ENCODE measurements at regions not wholly inside any gene's neighbourhood (a gene's known extent, or its start where the extent isn't known, plus 50 kb on each side); places are given as distances from the start of the nearest gene placed in this dataset.

DNA sequence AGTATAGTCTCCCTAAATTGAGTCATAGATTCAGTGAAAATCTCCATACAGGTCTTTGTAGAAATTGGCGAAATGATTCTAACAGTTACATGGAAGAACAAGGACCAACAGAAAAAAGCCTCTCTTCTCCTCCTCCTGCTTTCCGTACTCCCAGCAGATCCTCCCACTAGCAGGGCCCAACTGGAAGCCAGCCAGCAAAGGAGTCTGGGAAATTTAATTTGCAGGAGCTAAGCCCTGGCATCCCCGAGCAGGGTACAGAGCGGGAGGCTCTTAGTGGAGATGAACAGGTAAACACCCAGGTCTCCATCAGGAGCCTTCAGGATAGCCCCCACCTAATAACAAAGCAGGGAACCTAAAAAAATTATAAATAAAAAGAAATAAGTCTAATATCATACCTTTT, 1473.8 kb downstream of the TBC1D22A start:
- no peak for DNase-seq

DNA sequence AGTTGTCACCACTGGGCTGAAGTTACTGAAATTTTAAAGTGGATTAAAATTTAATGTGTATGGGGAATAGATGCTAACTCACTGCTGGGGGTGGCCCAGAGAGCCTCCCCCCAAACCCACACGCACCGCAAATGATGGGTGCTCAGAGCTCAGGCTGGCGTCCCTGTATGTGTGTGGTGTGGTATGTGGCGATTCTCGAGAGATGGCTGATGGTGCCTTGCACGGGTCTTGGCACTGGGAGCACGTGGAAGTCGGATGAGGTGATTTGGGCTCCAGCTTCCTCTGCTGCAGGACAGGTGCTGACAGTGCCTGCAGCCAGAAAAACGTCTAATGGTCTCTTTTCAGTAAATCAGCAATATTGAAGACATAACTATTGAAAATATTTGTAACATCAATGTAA, 1473.3 kb downstream of the TBC1D22A start:
- DNase-seq = no peak

DNA sequence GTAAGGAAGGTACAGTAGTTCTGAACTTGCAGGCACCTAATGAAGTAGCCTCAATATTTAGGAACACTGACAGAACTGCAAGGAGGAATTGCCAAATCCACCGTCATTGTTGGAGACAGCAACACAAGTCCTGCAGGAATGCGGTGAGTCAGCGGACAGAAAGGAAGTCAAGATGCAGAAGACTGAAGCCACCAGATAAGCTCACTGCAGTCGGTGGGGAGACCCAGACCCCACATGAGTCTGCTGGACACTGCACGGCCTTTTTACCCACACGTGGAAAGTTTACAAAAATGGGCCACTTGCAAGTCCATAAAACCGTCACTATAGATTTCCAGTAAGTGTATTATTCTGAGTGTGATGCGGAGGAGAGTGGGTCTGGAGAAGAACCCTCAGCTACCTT, 1471.6 kb downstream of the TBC1D22A start:
- no peak for DNase-seq

DNA sequence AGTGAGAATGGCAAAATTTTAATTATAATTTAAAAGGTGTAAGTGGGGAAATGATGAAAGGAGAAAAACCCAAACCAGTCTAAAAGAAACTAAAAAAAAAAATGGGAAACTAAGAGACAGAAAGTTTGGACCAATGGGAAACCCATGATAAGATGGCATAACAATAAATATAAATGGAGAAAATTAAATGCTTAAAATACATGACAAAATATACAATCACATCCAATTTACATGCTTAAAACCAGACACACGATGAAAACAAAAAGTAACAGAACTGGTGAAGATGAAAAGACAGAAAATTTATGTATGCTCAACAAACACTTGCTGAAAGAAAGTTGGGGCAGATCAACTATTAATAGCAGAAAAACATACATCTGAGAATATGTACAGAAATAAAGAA, 1471.1 kb downstream of the TBC1D22A start:
- no peak for DNase-seq

DNA sequence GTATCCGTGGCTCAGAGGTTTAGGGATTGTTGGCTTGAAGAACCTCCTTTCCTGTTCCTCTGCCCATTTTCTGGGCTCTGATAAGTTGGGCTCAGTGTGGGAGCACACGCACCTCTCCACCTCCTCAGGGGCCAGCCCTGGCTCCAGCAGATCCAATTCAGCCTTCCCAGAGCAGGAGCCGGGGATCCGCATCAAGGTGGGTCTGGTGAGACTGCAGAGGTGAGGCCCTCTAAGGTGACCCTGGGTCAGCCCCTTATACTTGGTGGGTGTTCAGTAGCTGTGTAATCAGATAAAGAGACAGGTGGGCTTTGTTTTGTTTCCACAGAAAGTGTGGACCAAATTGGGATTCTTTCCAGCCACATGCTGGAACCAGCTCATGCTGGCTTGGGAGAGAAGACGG, 1466.0 kb downstream of the TBC1D22A start:
- no peak for DNase-seq

DNA sequence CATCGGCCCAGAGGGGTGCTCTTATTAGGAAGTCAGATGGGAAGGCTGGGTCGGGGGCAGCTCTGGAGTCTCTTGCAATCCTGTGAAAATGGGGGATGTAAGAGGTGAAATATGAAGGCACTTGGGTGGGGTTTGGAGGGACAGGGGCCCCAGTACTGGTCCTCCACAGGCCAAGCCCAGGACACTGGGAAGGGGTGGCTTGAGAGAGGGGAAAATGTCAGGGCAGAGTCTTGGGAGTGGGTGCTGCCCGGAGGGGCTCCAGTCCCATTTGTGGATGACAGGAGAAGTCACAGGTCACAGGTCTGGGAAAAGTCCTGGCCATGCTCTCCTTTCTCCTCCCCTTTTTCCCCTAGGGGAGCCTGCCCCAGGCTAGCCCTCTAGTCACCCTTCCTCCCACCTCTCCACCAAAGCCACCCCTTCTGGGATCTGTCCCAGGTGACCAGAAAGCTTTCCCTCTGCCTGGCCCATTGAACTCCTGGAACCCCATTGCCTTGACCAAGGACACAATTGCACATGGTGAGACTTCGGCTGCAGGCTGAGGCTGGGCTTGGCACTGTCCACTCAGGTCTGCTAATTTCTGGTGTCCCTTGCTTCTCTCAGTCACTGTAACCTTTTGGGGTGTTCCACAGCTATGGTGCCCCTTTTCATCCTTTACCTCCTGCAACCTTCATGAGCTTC, 1465.0 kb downstream of the TBC1D22A start:
- DNase-seq = no peak

DNA sequence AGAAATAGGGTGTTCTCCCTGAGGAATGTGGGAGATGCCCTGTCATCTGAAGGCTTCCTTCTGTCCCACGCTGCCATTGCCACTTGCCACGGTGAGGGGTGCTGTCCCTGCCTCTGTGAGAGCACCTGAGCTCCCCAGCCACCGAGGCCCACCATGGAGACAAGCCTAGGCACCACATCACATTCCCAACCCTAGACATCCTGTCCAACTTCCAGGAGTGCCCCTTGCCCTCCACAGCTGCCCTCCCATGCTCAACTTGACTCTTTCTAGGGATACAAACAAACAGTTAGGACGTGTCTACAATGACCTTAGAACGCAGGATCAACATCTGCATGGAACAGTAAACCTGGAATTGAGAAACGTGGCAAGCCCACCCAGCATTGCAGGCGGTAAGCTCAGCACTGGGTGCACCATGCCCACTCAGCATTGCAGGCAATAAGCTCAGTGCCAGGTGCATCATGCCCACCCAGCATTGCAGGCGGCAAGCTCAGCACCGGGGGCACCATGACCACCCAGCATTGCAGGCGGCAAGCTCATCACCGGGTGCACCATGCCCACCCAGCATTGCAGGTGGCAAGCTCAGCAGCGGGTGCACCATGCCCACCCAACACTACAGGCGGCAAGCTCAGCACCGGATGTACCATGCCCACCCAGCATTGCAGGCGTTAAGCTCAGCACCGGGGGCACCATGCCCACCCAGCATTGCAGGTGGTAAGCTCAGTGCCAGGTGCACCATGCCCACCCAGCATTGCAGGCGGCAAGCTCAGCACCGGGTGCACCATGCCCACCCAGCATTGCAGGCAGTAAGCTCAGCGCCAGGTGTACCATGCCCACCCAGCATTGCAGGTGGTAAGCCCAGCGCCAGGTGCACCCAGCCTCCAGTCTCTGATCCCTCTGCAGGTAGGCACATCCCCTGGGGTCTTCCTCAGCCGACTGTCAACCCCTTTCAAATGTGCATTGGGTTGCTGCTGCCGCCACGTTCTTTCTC, 1463.9 kb downstream of the TBC1D22A start:
- DNase-seq = no peak

DNA sequence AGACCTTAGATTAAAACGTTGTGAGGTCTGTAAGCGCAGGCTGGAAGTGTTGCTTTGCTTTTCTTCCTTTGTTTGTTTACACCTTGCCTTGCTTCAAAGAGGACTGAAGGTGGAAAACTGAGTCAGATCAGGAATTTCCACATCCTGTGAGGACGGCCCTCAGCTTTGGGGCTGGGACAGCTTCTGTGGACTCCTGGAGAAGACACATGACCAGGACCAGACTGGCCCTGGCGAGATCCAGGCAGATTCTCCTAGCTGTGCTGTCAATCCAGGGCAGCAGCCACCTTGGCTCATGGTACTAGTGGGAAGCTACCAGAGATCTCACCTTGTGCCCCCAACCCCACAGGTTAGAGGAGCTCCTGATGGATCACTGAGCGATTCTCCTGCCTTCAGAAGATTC, 1461.9 kb downstream of the TBC1D22A start:
- DNase-seq = no peak

DNA sequence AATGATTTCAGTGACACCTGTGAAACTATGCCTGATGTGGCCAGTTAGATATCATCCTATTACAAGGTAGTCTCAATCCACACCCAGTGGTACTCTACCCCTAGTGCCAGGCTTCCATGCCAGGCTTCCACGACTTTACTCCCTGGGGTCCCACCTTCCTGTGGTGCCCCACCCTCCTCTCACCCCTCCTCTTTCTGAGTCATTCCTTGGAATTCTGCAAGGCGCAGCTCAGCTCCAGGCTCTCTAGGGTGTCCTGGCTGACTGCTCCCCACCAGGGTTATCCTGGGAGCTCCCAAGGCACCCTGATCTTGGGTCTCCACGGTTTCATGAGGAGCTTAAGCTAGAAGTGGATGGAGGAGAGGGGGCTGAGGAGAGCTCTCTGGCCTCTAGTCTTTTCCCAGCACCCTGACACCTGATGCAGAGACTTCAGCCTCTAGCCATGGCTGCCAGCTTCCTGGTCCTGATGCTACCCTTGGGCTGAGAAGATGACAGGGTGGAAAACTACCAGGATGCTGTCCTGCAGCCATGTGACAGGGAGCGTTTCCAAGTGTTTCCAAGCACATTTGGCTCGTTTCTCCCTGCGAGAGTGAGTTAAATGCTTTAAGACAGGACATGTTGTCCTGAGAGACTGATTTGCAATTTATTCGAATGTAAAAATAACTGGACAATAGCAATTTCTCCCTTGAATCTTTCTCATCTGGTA, 1461.2 kb downstream of the TBC1D22A start:
- DNase-seq = no peak

DNA sequence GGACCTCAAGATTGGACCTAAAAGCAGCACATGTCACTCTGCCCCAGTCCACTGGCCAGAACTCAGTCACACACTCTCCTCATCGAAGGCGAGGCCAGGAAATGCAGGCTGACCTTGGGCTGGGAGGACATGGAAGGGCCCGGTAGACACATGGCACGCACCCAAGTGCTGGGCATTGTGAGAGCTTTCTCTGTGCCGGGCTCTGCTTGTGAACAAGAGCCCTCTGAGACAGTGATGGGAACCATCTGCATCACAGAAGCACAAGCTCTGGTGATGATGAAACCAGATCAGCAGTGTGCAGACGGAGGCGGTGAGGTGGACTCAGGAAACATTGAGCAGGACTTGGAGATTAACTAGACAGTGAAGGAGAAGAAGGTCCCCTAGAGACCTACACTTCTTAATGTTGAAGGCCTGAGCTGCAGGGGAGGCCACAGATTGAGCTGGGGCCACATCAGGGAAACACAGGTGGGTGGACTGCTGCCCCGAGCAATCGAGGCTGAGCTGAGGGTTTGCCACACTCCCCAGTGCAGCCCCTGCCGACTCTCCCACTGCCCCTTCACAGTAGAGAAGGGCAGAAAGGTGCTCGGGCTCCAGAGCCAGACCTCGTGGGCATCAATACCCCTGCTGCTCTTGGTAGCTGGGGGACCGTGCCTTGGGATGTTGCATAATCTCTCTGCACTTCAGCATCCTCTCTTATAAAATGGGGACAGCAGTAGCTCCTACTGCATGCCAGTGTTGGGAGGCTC, 1460.5 kb downstream of the TBC1D22A start:
- no peak for DNase-seq

DNA sequence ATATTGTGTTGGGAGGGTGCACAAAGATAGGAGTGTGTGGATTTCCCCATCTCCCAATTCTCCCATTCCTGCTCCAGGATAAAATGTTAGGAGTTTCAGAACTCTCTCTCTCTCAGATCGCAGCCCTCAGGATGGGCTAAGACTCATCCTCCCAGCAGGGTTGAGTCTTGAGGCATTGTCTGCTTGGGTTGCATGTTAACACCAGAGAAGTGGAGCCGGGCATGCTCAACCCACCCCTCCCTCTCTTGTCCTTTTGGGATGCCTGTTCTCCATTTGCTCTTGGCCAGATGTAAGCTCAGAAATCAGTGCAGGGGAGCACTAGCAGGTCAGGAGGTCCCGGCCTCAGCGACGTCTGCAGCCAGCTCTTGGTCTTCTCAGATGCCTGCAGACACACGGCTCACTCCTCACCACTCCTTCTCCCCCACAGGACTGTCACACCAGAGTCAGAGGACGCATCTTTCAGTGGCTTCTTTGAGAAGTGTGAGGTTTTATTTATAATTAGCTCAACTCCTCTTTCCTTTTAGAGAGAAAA, 1456.5 kb downstream of the TBC1D22A start:
- DNase-seq = no peak

DNA sequence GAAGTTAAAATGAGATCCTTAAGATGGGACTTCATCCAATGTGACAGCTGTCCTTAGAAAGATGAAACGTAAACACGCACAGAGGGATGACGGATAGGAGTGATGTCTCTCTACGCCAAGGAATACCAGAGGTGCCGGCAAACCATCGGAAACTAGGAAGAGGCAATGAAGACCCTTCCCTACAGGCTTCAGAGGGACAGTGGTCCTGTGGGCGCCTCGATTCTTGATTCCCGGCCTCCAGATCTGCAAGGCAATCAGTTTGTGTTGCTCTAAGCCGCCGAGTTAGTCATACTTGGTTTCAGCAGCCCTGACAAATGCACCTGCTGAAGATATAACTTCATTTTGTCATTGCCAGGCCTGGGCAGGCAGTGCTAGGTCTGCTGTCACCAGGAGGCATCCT, 1455.1 kb downstream of the TBC1D22A start:
- DNase-seq = no peak

DNA sequence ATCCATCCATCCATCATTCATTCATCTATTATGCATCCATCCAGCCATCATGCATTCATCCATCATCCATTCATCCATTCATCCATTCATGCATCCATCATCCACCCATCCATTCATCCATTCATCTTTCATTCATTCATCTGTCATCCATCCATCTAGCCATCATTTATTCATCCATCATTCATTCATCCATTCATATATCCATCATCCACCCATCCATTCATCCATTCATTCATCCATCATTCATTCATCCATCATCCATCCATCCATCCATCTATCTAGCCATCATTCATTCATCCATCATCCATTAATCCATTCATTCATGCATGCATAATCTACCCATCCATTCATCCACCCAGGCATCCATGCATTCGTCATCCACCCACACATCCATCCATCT, 1450.3 kb downstream of the TBC1D22A start:
- DNase-seq = no peak

DNA sequence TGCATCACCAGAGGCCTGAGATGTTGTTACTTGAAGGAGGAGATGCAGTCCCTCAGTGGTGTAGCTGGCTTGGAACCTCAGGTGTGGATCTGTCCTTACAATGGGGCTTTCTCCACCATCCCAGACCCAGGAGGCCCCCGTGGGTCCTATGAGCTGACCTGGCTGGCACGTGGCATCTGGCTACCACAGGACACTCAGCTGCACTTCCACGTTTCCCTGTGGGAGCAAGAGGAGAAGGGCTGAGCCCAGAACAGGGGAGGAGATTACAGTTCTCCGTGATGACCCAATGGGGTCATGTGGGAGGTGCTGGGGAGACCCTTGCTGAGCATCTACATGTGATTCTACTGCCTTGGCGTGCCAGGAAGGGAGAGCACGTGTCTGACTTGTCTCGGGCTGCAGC, 1448.4 kb downstream of the TBC1D22A start:
- no peak for DNase-seq

DNA sequence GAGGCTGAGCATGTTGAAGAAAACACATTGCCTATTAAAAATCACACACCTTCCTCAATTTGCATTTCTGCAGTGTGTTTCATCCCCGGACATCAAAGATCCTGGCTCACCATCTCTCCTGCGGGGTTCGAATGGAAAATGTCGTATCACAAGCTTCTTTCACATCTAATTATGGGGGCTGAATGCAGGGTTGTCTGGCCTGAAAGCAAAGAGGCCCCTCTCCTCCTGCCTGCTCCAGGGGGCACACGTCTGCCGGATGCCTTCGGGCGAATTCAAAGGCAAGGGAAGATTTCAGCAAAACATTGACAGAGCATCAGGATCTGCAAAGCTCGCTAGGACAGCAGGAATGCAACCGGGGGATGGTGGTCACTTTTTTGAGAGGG, 1447.7 kb downstream of the TBC1D22A start:
- no peak for DNase-seq

DNA sequence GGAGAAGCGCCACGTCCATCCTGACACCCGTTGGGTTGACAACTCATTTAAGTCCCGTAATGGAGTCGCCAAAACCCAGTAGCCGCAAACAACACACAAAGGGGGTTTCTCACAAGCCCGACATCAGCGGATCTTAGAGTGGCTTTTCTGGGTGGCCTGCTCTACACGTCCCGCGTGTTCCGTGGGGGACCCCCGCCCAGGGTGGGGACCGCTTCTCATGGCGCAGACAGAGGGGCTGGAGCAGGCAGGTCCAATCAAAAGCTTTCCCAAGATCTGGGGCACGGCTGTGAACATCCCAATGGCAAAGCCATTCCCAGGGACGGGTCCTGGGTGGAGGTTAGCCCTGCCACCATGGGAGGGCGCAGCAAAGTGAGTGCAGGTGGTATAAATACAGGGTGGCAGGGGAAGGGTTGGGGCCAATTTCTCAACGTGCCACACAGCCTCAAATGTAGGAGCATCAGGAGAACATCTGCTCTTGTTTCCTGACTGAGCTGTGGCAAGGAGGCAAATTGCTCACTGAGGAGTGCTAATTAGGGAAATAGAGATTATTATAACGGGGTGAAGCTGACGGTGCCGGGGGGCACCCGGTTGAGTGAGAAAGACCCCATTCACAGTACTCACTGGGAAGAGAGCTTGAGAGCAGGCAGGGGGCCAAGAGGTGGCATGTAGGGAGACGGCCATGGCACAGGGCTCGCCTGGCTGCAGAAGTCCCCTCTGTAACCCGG, 1447.2 kb downstream of the TBC1D22A start:
- no peak for DNase-seq

DNA sequence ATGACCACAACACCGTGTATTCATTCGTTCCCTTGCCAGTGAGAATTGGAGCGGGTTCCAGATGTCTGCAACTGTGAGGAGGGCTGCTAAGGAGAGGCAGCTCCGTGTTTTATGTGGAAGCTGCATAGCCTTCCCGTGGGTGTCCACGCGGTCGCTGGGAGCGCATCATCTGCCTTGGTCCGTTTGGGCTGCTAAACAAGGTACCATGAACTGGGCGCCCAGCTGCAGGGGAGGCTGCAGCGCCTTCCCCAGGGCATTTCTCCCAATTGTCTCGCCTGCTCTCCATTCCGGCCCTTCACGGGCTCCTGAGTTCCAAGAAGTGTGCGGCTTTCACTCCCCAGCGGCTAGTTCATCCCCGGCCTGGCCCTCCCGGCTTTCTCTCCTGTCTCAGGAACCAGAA, 1446.4 kb downstream of the TBC1D22A start:
- no peak for DNase-seq

DNA sequence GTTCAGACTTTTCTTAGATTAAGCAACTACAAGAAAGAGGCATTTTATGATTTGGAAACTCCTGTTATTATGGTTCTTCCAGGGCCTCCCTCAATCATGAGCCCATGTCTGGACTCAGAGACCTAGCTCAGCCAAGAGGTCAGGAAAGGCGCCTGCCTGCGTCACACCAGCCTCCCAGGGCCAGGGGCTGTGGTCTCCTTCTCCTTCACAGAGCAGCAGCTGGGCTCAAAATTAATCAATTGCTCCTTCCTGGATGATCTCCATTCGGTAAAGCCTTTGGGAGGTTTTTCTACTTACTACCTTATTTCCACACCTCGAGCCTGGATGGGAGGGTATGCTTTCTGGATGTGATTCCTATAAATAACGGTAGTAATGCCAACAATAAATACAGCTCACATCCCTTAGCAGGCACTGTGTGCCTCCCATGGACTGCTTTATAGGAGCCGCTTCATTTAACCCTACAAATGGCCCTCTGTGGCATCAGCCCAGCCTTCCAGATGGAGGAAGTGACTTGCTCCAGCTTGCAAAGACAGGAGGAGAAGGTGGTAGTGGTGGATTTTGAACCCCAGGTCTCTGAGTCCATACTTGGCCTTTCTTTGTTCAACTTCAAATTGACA, 1445.6 kb downstream of the TBC1D22A start:
- no peak for DNase-seq

DNA sequence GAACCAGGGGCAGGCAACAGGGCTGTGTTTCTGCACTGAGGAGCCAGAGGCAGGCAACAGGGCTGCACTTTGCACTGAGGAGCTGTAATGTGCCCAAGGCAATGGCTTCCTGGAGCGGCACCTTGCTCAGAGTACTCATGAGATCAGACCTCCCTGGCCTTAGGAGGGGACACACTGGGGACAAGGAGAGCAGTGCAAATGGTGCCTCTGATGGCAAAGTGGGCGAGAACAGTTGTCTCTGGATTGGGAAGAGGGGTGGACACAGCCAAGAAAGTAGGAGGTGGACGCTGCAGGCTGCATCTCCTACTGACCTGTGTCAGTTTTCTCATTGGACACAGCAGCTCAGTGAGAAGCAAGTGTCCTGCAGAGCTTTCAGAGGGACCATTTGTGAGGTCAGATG, 1443.3 kb downstream of the TBC1D22A start:
- no peak for DNase-seq

DNA sequence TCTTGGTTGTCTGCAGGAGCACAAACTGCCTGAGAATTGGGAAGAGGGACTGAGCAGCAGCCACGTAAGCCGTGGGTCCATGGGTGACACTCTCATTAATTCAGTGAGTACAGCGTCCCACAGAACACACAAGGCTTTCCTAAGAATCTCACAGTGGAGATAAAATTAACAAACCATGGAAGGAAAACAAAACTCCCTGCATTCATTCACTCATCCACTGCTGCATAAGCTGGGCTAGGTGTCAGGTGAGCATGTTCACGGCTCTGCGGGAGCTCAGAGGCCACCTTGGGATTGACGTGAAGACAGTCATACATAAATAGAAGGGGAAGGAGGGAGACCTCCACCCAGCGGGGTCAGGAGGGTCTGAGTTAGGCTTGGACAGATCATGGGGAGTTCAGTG, 1442.7 kb downstream of the TBC1D22A start:
- DNase-seq = no peak

DNA sequence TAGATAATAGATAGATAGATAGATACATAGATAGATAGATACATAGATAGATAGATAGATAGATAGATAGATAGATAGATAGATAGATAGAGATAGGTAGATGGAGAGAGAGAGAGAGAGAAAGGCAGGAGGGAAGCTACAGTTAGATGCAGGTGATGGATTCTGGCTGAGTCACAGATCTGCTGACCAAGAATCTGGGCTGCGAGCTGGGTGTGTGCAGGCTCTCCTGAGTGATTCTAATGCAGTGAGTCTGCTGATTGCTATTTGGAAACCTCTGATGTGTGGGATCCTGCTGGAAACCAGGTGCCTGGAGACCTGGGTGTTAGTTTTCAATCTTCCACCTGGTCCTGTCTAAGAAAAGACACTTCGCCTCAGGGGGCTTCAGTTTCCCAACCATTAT, 1441.8 kb downstream of the TBC1D22A start:
- DNase-seq = no peak

DNA sequence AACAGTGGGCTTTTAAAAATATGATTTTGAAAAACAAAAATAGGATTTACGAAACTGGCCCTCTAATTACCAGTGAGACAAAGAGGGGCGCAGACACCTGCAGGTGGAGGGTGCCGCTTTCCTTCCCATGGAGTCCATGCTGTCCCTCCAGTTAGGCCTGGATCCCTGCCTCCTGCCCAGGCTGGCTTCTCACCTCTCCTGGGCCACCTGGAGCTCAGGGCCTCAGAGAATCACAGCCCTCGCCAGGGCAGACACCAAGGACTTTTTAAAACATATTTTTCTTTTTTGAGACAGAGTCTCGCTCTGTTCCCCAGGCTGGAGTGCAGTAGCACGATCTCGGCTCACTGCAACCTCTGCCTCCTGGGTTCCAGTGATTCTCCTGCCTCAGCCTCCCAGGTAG, 1437.2 kb downstream of the TBC1D22A start:
- DNase-seq = no peak
